Muscle of back (tissue), 3 donors: ENCODE measurements at regions not wholly inside any gene's neighbourhood (a gene's known extent, or its start where the extent isn't known, plus 50 kb on each side); places are given as distances from the start of the nearest gene placed in this dataset.
A peak's percentile ranks its signal among the peaks of the same experiment; 100 is the strongest.

Experiments
- DNase-seq, 3 donors: peaks; one replicate each; pipeline versions ENCODE4 v3.0.0 to v3.0.0-alpha.2; 2013

DNA sequence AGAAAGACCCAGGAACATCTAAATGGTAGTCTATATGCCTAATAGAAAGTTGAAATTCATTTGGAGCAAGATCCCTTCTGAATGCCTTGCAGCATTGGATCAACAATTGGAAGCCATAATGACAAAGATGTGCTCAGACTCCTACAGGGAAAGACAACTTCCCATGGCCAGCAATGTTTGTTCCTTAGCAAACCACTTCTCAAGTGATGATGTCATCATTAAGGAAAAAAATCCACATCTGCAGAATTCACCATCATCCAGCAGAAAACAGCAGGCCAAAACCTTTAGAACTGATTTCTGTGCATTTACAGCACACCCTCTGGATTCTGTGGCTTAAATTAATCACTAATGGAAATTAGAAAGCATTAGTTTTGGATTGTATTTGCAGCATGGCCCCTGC is 82.4 kb upstream of the ZIC3 start:
- DNase-seq, result no peak

- DNase-seq, result no peak
Observed at GRCh38 chrX:137482136-137482535, 83.8 kb upstream of the ZIC3 start.

GRCh38 chrX:137479386-137479785 is 86.5 kb upstream of the ZIC3 start:
- DNase-seq, result peak in 2 of 3 donors; percentile 0 to 4

GRCh38 chrX:137441711-137442110 is 124.2 kb upstream of the ZIC3 start:
- no peak for DNase-seq

GRCh38 chrX:137432609-137433008 is 133.3 kb upstream of the ZIC3 start:
- DNase-seq, result peak in 1 of 3 donors; percentile 8

- no peak for DNase-seq
Observed at GRCh38 chrX:137431693-137432488, 134.0 kb upstream of the ZIC3 start.

GRCh38 chrX:137430984-137431475 is 134.9 kb upstream of the ZIC3 start:
- DNase-seq, result no peak

- no peak for DNase-seq
Observed at GRCh38 chrX:137430301-137430700, 135.6 kb upstream of the ZIC3 start.

- DNase-seq, result peak in 1 of 3 donors; percentile 31
Observed at GRCh38 chrX:137428766-137429591, 136.9 kb upstream of the ZIC3 start.

- peak in 1 of 3 donors; percentile 49 for DNase-seq
Observed at GRCh38 chrX:137428221-137428661, 137.7 kb upstream of the ZIC3 start.

- peak in 1 of 3 donors; percentile 38 for DNase-seq
Observed at GRCh38 chrX:137427816-137428215, 138.1 kb upstream of the ZIC3 start.

- peak in 1 of 3 donors; percentile 36 for DNase-seq
Observed at GRCh38 chrX:137427426-137427778, 138.5 kb upstream of the ZIC3 start.

DNA sequence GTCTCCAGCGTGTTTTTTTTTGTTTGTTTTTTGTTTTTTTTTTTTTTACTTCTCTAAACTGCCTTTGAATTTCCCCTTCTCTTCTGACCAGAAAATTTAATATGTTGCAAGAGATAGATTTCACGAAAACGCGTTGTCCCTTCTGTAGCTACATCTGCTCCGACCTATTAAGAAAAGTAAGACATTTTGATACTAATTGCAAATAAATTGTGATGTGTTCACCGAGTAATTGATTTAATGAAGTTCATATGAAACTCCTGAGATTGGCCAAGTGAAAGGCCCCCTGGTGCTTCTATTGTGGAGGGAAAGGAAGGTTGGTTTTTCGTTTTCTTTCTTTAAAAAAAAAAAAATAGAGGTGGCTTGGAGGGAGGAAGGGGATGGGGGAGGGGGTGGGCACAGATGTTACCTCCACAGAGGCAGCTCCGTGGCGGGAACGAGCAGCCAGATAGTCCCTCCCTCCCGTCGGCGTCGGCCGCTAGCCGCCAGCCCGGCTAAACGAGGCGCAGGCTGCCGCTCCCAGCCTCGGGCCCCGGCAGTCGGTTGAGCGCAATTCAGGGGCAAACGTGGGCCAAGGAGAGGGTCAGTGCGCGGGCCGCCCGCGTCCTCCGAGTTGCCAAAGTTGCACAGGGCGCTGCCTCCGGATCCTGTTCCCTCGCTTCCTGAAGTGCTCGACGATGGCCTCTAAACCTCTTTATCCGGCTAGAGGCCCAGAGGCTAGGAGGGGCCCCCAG is 139.1 kb upstream of the ZIC3 start:
- peak in 1 of 3 donors; percentile 12 for DNase-seq

- peak in 1 of 3 donors; percentile 22 for DNase-seq
Observed at GRCh38 chrX:137425986-137426385, 139.9 kb upstream of the ZIC3 start.

DNA sequence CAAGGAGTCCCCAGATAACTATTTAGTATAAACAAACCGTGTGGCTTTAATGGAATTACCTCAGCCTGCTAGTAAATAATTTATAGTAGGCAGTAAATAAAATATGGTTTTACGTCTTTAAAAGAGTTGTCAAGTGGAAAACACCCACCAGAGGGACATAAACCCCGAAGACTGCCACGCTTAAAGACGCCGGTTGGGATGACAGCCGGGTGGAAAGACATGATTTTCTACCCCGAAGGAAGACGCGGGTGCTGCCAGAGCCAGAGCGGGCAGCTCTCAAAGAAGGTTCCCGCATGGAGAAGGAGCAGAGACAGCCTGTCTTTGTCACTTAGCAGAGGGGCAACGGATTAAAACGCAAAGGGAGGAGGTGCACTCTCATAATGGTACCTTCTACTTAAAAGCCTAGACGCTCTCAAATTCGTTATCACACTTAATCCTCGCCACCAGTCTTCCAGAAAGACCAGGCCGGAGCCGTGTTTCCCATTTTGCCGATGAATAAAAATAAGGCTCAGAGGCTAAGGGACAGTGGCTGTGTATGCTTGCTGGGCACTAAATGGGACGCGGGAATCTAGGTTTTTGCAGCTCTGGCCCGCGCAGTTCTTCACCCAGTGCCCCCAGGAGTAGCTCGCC is 140.5 kb upstream of the ZIC3 start:
- peak in 1 of 3 donors; percentile 34 for DNase-seq

GRCh38 chrX:137424679-137425078 is 141.2 kb upstream of the ZIC3 start:
- DNase-seq, result peak in 1 of 3 donors; percentile 4

GRCh38 chrX:137423241-137423640 is 142.7 kb upstream of the ZIC3 start:
- DNase-seq, result no peak

GRCh38 chrX:137418086-137418485 is 147.8 kb upstream of the ZIC3 start:
- no peak for DNase-seq

DNA sequence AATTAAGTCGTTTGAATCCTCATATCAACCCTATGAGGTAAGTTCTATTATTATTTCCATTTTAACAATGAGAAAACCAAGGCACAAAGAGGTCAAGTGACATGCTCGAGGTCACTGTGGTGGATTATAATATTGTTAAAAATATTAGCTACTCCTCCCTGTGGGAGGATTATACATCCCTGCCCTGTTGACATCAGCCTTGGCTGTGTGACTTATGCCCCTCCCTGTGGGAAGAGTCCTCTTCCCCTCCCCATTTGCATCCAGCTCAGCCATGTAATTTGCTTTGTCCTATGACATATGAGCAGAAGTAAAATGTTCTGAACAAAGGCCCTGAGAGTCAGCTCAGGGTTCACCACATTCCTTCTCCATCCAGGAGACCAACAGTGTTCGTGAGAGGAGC is 152.7 kb upstream of the ZIC3 start:
- DNase-seq, result no peak

GRCh38 chrX:137405449-137406140 is 160.3 kb upstream of the ZIC3 start:
- no peak for DNase-seq

DNA sequence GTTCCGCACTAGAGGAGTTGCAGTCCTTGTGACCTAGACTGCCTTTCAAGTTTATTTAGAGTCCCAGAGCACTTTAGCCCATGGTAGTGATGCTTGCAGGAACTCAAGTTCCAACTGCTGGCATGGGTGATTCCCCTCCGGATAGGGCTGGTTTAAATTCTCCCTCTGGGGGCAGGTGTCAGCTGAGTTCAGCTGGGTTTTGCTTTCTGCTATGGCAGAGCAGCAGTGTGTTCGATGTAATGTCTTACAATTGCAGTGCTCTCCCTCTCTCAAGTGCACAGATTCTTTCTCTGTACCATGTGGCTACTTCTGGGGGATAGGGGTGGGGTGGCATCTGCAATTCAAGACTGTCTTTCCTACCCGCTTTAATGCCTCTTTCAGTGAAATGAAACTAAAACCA is 164.8 kb upstream of the ZIC3 start:
- DNase-seq, result no peak
